ENCODE measurements at regions not wholly inside any gene's neighbourhood (a gene's known extent, or its start where the extent isn't known, plus 50 kb on each side); places are given as distances from the start of the nearest gene placed in this dataset.

DNA sequence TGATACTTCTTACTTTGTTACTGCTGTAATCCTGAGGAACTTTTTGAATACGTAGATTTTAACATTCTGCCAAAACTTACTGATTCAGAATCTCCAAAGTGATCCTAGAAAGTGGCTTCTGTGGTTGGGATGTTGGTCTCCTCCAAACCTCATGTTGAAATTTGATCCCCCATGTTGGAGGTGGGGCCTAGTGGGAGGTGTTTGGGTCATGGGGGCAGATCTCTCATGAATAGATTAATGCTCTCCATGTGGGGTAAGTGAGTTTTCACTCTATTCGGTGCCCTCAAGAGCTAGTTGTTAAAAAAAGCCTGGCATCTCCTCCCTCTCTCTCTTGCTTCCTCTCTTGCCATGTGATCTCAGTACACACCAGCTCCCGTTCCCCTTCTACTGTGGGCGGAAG is 329.9 kb downstream of the HRH4 start:
- no peak for DNase-seq (ENCODE audit: low read depth)

GRCh38 chr18:24791751-24792545 is 331.5 kb downstream of the HRH4 start:
- no peak for DNase-seq (ENCODE audit: low read depth)

GRCh38 chr18:24793742-24794141 is 333.3 kb downstream of the HRH4 start:
- no peak for DNase-seq (ENCODE audit: low read depth)

- DNase-seq (ENCODE audit: low read depth) = no peak
Observed at GRCh38 chr18:24795129-24795528, 334.7 kb downstream of the HRH4 start.

DNA sequence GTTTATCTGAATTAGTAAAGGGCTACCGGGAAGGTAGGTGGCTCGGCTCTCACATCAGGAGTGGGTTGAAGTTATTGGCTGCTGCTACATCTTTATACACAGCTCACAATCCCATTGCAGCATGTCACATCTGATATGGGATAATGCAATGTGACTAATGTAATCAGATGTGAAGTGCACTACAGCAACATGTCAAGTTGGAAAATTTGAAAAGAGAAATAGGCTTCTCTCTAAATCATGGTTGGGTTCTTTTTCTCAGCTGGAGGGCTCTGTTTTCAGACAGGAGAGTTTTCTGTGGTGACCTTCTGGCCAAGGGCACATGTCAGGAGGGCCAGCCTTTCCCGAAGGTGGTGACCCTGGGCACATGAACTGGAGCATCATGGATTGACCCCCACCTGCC is 337.5 kb downstream of the HRH4 start:
- no peak for DNase-seq (ENCODE audit: low read depth)

DNA sequence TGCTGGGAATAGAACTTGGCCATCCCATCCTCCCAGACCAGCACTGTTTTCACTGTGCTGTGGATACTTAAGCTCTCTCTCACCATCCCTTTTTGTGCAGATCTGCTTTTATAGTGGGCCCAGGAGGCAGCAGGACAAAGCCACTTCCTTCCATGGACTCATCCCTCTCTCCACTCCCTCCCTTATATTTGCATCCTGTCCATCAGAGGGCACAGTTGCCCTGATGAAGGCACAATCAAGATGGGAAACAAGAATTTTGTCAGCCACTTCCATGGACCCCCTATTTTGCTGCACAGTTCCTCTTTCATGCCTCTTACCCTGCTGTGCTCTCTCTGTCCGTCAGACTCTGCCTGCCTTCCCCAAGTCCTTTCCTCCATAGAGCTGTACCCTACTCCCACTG is 338.7 kb downstream of the HRH4 start:
- no peak for DNase-seq (ENCODE audit: low read depth)

- DNase-seq (ENCODE audit: low read depth) = no peak
Observed at GRCh38 chr18:24799720-24800119, 339.3 kb downstream of the HRH4 start.

DNA sequence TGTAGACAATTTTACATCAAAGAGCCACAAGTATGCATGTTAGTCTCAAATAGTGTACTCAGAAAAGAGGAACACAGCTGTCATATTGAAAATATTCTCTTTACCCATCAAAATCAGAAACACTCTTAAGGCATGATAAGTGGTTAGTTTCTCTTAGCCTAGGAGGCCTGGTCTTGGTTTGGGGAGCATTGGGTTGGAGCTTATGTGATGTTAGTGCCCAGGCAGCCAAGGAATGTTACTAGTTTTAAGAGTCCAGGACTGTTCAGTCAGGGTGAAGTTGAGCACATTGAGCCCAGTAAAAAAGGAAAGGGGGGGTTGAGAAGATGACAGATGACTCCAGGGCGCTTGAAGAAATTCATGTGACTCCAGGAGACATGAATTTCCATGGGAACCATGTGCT is 340.6 kb downstream of the HRH4 start:
- DNase-seq (ENCODE audit: low read depth) = no peak

GRCh38 chr18:24802456-24802855 is 342.0 kb downstream of the HRH4 start:
- no peak for DNase-seq (ENCODE audit: low read depth)

- DNase-seq (ENCODE audit: low read depth) = no peak
Observed at GRCh38 chr18:24805156-24805555, 344.7 kb downstream of the HRH4 start.

DNA sequence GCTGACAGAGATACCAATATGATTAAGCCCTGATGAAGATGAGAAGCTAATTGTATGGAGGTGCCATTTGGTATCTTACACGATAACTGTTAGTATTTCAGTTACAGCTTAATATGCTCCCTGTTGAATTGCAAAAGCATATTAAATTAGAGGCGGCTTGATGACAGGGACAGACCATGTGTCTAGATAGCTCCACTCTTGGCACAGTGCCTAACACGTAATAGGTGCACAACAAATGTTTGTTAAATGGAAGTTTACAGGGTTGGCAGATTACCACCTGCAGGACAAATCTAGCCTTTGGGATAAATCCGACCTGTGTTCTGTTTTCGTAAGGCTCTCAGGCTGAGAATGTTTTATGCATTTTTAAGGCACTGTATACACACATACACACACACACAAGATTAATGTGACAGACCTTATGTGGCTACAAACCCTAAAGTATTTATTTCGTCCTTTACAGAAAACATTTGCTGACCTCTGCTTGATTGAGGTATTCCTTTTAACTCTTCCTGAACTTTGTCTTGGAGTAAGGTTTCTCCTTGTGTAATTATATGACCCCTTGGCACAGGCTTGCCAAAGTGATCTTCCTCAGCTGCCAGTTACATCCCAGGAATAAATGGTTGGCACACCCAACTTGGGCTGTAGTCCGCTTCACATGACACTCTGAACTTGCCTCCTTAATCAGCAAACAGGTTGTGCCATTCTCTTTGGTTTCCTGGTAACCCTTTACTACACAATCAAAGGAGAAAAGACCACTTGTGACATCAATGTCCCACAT is 348.9 kb downstream of the HRH4 start:
- no peak for DNase-seq (ENCODE audit: low read depth)

DNA sequence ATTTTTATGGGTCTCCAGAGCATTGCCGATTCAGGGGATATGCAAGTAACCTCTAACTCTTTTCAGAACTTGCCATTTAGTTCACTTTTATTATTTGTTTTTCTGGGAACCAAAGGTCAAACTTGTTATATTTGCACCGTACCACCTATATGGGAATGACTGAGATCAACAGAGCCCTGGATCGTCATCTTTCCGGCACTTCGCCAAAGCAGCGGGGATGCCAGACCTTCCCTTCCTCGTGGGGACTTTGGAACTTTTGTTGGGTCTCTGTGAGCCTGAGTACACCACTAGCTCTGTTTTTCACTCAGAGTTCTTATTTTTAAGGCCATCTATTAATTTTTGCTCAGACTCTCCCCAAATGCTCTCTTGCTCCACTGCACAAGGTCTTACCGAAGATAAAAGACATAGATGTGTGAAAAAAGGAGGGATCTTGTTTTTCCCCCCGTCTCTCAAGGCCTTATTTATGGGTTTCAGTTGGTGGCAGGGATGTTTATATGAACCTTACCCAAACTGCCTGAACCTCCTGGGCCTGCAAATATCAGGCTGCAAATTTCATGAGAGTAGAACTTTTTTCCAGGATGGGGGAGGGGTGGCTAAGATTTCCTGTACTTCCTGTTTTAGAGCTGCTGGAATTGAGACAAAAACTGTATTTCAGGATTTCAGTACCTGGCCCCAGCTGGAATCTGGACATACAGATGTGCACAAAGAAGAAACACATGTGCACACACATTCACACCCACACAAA is 350.3 kb downstream of the HRH4 start:
- no peak for DNase-seq (ENCODE audit: low read depth)

- peak; percentile 9 for DNase-seq (ENCODE audit: low read depth)
Observed at GRCh38 chr18:24811950-24812681, 351.7 kb downstream of the HRH4 start.

DNA sequence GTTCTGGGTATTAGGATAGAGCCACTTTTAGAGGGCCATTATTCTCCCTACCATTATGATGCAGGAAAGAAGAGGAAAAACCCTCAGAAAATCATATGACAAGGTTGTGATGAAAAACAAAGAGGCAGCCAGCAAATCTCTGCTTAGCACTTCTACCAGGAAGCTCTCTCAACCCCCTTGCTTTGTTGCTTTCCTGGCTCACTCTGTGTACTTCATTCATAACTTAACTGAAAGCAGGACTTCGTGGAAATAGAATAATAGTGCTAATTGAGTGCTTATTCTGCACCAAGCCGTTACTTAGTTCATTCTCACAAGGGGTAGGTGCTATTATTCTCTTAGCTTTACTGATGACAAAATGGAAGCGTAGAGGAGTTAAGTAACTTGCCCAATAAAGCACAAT is 354.1 kb downstream of the HRH4 start:
- DNase-seq (ENCODE audit: low read depth) = no peak

GRCh38 chr18:24817150-24817549 is 356.7 kb downstream of the HRH4 start:
- DNase-seq (ENCODE audit: low read depth) = no peak

DNA sequence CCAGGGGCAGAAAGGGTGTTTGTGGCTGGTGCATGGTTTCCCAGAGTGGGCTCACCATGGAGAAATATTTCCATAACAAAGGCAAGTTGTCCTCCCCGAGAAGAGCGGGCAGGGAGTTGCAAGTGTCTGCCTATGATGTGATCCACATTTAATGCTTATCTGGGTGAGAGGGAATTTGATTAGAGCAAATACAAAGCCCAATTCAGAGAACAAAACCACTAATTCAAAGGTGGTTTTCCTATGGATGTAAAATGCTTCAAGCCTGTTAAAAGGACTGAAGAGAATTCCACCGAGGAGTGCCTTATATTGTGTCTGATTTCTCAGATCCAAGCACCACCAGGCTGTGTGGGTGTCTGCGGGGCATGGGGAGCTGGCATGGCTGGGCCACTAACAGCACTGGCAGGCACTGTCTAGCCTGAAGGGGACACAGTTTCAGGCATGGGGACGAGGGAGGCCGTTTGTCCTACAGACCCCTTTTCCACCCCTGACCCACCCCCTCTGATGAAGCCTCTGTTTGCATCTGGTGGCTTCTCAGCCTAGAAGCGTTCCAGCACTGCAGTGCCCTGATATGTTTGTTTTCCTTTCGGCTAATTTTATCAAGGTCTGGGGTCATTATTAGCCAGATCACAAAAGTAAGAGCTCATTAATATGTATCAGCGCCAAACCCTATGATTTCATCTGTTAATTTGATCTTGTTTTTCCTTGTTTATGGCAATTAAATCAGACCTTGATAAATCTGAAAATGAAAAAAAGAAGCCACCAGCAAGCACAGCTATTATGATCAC is 357.3 kb downstream of the HRH4 start:
- no peak for DNase-seq (ENCODE audit: low read depth)

DNA sequence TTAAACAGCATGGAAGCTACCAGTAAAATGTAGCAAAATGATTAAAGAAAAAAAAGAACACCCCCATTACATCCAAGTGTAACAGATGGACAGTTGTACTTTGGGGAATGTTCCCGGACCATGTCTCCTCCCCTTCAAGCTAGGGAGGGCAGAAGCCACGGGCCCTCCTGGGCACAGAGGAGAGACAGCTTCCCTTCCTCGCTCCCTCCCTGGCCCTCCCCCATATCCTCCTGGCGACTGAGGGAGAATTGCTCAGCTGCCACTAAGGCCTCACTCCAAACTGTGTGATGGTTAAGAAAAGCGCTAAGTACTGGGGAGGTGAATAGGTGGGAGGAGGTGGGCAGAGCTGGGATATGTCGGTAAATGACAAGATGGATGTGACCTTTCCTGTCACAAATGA is 358.0 kb downstream of the HRH4 start:
- DNase-seq (ENCODE audit: low read depth) = no peak

DNA sequence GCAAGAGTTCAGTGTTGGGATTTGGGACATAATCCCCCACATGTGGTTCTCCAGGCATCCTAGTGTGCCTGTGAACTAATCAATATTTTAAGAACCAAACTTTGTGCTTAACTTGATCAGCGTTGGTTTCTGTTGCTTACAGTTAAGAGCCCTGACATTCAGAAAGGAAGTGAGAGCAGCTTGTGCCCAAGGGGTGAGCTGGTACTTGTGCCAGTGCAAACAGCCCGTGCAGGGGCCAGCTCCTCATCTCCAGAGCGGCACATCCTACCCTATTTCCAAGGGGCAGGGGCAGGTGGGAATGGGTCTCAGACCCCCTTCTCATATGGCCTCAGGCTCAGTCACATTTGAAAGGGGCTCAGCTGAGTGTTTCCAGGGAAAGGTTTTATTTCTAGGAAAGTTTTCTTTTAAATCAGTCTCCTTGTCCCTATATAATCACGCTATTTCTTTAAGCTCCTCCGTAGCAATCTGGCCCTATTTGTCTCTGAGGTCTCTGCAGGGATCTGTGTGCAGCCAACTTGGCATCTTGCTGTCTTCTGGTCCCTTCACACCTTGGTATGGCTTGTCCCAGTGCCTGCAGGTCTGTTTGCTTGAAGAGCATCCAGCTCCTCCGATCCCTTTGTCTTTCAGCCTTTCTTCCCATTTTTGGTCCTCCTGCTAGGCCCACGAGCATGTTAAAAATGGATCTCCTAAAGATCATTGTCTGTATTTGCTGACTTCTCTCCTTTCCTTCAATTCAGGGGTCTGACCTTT is 358.9 kb downstream of the HRH4 start:
- DNase-seq (ENCODE audit: low read depth) = no peak

GRCh38 chr18:24825397-24825796 is 365.0 kb downstream of the HRH4 start:
- DNase-seq (ENCODE audit: low read depth) = no peak

- no peak for DNase-seq (ENCODE audit: low read depth)
Observed at GRCh38 chr18:24826605-24827004, 366.2 kb downstream of the HRH4 start.

DNA sequence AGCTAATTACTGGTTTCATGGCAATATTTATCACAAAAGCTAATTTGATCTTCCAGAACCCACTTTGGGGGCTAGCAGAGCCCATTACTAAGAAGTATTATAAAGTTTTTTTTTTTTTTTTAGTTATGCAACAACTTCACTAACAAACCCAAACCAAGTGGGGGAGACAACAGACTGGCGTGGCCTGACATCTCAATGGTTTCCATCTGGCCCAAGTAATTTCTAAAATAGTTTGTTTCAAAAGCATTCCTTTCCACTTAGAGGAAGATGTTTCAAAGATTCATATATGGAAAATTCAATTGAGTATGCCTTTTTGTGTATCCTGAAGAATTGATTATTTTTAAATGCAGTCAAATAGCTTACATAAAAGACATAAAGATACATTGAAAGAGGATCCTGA is 367.1 kb downstream of the HRH4 start:
- no peak for DNase-seq (ENCODE audit: low read depth)

All from fibroblast of the conjunctiva (primary cell).